ENCODE measurements at regions not wholly inside any gene's neighbourhood (a gene's known extent, or its start where the extent isn't known, plus 50 kb on each side); places are given as distances from the start of the nearest gene placed in this dataset.

- Histone ChIP-seq H3K4me3 (no peak overlapping the region), H3K27ac (no peak overlapping the region), H3K4me1 (peaks cover 4% of the 10 kb centered on the region), H3K9me3 (no peaks in the 10 kb centered on the region), H3K27me3 (peaks cover 29% of the 10 kb centered on the region), H3K36me3 (no peaks in the 10 kb centered on the region)
- no peak for DNase-seq (ENCODE audit: low spot score in 2 of 2)
- TF ChIP-seq POLR2A (IDR thresholded peaks at IDR 0.05): no peak
- TF ChIP-seq CTCF (IDR thresholded peaks at IDR 0.05): no peak
- no peak for TF ChIP-seq POLR2AphosphoS5 (IDR thresholded peaks at IDR 0.05)
- TF ChIP-seq EP300 (IDR thresholded peaks at IDR 0.05): no peak
- WGBS: 55% methylated on average over 16 of the region's 16 CpGs
These were observed 51.7 kb upstream of the FOXP4 start for GRCh38 chr6:41494212-41495110.

All from suprapubic skin (tissue), 4 donors.